Epithelial cell of esophagus (primary cell): ENCODE measurements at regions not wholly inside any gene's neighbourhood (a gene's known extent, or its start where the extent isn't known, plus 50 kb on each side); places are given as distances from the start of the nearest gene placed in this dataset.
A peak's percentile ranks its signal among the peaks of the same experiment; 100 is the strongest.

ENCODE experiments used
- DNase-seq: peaks from one replicate; pipeline ENCODE4 v3.0.0; 2010; ENCODE audit warnings: low read depth
- H3K4me3 ChIP-seq: 2 replicates; pipeline ENCODE4 v1.5.1; 2011; ENCODE audit warnings: mild to moderate bottlenecking, low read length, control low read depth
- TF ChIP-seq, protein P1 (sequence below): IDR thresholded peaks from 2 replicates; pipeline ENCODE4 v1.5.1; 2011; ENCODE audit warnings: low read depth, mild to moderate bottlenecking, low read length, control low read depth, inconsistent platforms; ENCODE audit not compliant: insufficient read depth; ENCODE audit errors: missing control alignments

DNA sequence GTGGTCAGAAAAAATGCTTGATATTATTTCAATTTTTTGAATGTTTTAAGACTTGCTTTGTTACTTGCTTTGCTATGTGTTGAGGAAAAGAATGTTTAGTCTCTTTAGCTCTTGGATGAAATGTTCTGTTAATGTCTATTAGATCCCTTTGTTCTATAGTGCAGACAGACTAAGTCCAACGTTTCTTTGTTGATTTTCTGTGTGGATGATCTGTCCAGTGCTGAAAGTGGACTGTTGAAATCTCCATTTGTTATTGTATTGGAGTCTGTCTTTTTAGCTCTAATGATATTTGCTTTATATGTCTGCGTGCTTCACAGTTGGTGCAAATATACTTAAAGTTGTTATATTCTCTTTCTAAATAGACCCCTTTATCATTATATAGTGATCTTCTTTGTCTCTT, 220.6 kb downstream of the GUCY2F start:
- TF ChIP-seq, protein P1, sequence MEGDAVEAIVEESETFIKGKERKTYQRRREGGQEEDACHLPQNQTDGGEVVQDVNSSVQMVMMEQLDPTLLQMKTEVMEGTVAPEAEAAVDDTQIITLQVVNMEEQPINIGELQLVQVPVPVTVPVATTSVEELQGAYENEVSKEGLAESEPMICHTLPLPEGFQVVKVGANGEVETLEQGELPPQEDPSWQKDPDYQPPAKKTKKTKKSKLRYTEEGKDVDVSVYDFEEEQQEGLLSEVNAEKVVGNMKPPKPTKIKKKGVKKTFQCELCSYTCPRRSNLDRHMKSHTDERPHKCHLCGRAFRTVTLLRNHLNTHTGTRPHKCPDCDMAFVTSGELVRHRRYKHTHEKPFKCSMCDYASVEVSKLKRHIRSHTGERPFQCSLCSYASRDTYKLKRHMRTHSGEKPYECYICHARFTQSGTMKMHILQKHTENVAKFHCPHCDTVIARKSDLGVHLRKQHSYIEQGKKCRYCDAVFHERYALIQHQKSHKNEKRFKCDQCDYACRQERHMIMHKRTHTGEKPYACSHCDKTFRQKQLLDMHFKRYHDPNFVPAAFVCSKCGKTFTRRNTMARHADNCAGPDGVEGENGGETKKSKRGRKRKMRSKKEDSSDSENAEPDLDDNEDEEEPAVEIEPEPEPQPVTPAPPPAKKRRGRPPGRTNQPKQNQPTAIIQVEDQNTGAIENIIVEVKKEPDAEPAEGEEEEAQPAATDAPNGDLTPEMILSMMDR, result no peak
- DNase-seq, result no peak
- no peak overlapping the region for H3K4me3 ChIP-seq

DNA sequence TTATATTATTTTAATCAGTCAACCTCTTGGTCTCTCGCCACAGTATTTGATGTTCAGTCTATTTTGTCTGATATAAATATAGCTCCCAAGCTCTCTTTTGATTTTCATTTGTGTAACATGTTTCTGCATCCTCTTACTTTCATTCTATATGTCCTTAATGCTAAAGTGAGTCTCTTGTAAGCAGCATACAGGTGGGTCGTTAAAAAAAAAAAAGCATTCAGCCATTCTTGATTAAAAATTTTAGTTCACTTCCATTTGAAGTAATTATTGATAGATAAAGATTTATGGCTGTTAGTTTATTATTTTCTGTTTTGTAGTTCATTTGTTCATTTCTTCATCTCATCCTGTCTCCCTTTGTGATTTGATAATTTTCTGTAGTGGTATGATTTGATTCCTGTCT, 229.1 kb downstream of the GUCY2F start:
- TF ChIP-seq, protein P1, result no peak

DNA sequence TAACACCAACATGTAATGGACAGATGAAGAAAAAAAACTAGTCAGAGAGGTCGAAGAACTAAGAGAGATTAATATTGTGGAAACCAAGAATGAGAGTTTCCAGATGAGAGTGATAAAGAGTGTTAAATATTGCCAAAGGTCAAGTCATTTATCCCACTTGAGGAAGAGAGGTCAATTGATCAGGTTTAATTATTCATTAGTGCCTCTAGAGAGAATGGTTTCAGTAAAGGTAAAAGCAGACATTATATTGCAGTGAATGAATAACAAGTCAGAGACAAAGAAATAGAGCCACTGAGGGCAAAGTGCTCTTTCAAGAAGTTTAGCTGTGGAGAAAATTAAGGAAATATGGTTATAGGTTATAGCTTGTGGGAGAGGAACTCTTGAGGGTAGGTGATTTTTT, 263.1 kb downstream of the GUCY2F start:
- H3K4me3 ChIP-seq, result no peak overlapping the region
- no peak for DNase-seq
- TF ChIP-seq, protein P1, result no peak

More for the DNA sequence above, 229.1 kb downstream of the GUCY2F start:
- no peak for DNase-seq
- H3K4me3 ChIP-seq, result no peak overlapping the region

DNA sequence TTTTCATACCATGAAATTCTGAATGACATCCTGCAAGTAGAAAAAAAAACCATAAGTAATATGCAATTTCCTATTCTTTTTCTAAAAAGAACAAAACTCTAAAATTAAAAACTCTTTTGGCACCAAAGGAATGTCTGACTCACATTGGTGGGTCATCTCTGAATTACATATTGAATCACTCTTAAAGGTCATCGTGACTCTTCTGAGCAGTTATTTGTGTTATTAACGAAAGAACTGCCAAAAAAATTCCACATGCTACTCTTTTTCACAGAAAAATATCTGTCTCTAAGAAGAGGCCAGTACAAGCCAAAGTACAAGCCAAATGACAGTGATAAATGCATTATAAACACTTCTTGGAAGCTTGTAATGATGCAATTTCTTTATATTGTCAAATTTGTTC, 282.2 kb downstream of the GUCY2F start:
- no peak overlapping the region for H3K4me3 ChIP-seq
- no peak for DNase-seq
- TF ChIP-seq, protein P1, result no peak

DNA sequence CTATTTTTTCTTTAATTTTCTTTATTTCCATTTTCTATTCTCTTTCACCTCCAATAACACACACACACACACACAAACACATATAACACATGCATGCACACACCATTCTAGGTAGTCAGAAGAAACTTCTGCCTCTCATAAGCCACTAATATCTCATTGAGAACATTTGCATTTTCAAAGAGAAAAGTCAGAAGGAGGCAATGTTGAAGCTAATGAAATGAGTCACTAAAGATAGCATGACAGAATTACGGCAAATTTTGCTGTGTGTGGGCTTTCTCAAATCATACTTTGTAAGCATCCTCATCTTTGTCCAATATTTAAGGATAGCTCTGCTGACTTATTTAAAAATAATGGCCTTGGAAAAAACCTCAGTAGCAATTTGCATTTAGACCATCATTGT, 291.3 kb downstream of the GUCY2F start:
- H3K4me3 ChIP-seq, result no peak overlapping the region
- TF ChIP-seq, protein P1, result no peak

DNA sequence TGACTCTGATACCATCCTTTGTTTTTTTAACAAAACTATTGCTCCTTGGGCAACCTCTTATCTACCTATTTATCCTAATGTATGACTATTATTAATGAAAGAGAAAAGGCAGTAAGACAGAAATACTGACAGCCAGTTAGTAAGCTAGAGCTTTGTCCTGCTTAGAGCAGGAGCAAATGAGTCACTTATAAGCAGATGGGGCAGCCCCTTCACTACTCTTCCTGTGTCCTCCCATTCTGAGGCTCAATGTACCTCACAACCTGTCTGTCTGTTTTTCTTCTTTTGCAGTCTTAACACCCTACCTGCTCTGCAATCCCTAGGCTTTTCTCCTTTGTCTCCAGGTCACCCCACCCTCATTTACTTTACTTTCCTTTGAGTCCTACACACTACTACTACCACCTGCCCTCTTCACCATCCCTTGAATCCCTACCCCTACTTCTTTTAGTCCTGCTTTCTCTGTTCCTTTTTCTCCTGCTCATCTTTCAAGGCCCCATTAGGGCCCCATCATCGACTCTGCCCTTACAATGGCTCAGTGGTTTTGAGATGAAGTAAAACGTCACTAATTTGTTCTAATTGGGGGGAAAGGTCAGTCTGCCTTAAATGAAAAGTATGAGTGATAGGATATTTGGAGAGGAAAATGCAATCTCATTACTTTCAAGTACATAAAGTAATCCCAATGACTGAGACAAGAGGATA, 294.3 kb downstream of the GUCY2F start:
- peak; percentile 0 for DNase-seq
- H3K4me3 ChIP-seq, result no peak overlapping the region
- TF ChIP-seq, protein P1, result no peak

More for the DNA sequence above, 291.3 kb downstream of the GUCY2F start:
- no peak for DNase-seq

DNA sequence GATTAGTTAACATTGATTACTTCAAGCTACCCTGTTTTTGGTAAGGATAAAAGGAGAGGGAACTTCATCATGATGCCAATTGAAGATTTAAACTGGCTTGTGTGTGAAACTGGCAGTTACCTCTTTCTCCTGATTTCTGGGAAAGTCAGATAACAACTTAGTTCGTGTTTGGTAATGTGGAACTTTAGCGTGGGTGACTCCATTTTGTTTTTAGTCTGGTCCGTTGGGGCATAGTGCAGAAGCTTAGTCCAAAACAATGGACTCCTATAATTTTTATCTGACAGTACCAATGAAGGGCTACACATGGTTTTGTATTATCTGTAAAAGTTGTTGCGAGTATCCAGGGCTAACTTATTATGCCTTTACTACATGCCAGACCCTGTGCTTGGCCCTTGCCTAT, 294.9 kb downstream of the GUCY2F start:
- TF ChIP-seq, protein P1, result no peak
- DNase-seq, result no peak

More for the DNA sequence above, 294.9 kb downstream of the GUCY2F start:
- H3K4me3 ChIP-seq, result no peak overlapping the region
